NCI-H2081 (cell line): ENCODE measurements at regions not wholly inside any gene's neighbourhood (a gene's known extent, or its start where the extent isn't known, plus 50 kb on each side); places are given as distances from the start of the nearest gene placed in this dataset.
"Not testable (repeated sequence)": the region's sequence is repeated elsewhere in the genome, so short reads cannot be mapped to it uniquely, and the experiment has no call there.

Experiments used
- DNase-seq, 2 experiments: peaks; one replicate each; lab custom pipeline; 2025; lab: John Stamatoyannopoulos, UW

- DNase-seq, result not testable (repeated sequence)
Observed at GRCh38 chr10:3314445-3315085, 142.0 kb upstream of the PITRM1 start.

- not testable (repeated sequence) for DNase-seq
Observed at GRCh38 chr10:3313784-3314444, 141.3 kb upstream of the PITRM1 start.

- DNase-seq, result no peak
Observed at GRCh38 chr10:3312403-3312940, 139.9 kb upstream of the PITRM1 start.

- DNase-seq, result no peak
Observed at GRCh38 chr10:3310016-3310784, 137.6 kb upstream of the PITRM1 start.

GRCh38 chr10:3306050-3306449 is 133.5 kb upstream of the PITRM1 start:
- no peak for DNase-seq

- peak; percentile 66 to 85 for DNase-seq
Observed at GRCh38 chr10:3295582-3296151, 123.1 kb upstream of the PITRM1 start.

GRCh38 chr10:3294919-3295581 is 122.5 kb upstream of the PITRM1 start:
- DNase-seq, result peak; percentile 73 to 85

- DNase-seq, result peak; percentile 9 to 56
Observed at GRCh38 chr10:3293581-3294431, 121.2 kb upstream of the PITRM1 start.

GRCh38 chr10:3292636-3293035 is 120.1 kb upstream of the PITRM1 start:
- no peak for DNase-seq

GRCh38 chr10:3290550-3290949 is 118.0 kb upstream of the PITRM1 start:
- DNase-seq, result no peak

- DNase-seq, result peak; percentile 65 to 84
Observed at GRCh38 chr10:3287572-3288445, 115.2 kb upstream of the PITRM1 start.

GRCh38 chr10:3282674-3283017 is 110.1 kb upstream of the PITRM1 start:
- DNase-seq, result no peak

GRCh38 chr10:3281941-3282673 is 109.5 kb upstream of the PITRM1 start:
- DNase-seq, result no peak

GRCh38 chr10:3278771-3279170 is 106.2 kb upstream of the PITRM1 start:
- DNase-seq, result no peak

- DNase-seq, result no peak
Observed at GRCh38 chr10:3277566-3277965, 105.0 kb upstream of the PITRM1 start.

GRCh38 chr10:3274414-3274813 is 101.8 kb upstream of the PITRM1 start:
- DNase-seq, result no peak

- no peak for DNase-seq
Observed at GRCh38 chr10:3273966-3274365, 101.4 kb upstream of the PITRM1 start.

GRCh38 chr10:3272300-3272699 is 99.7 kb upstream of the PITRM1 start:
- no peak for DNase-seq

GRCh38 chr10:3271354-3272115 is 99.0 kb upstream of the PITRM1 start:
- no peak for DNase-seq
